Effector memory CD4-positive, alpha-beta T cell (primary cell): ENCODE measurements at regions not wholly inside any gene's neighbourhood (a gene's known extent, or its start where the extent isn't known, plus 50 kb on each side); places are given as distances from the start of the nearest gene placed in this dataset.

Experiments
- DNase-seq, 3 donors: peaks; one replicate each; pipeline ENCODE4 v3.0.0-alpha.2; 2020
- H3K27ac ChIP-seq: 2 replicates; pipeline ENCODE4 v1.7.0; 2013; ENCODE audit warnings: mild to moderate bottlenecking, low read length, moderate library complexity; ENCODE audit not compliant: insufficient read depth, poor library complexity, severe bottlenecking
- H3K27me3 ChIP-seq: replicated peaks from 2 replicates; pipeline ENCODE4 v1.7.0; 2013; ENCODE audit warnings: mild to moderate bottlenecking, low read length; ENCODE audit not compliant: insufficient read depth, control insufficient read depth, poor library complexity, severe bottlenecking
- H3K36me3 ChIP-seq: 2 replicates; pipeline ENCODE4 v1.7.0; 2013; ENCODE audit warnings: mild to moderate bottlenecking, low read length, moderate library complexity; ENCODE audit not compliant: control insufficient read depth, insufficient read depth
- H3K4me1 ChIP-seq: 2 replicates; pipeline ENCODE4 v1.7.0; 2013; ENCODE audit warnings: low read length, mild to moderate bottlenecking; ENCODE audit not compliant: control insufficient read depth, insufficient read depth, poor library complexity, severe bottlenecking
- H3K4me3 ChIP-seq: 2 replicates; pipeline ENCODE4 v1.7.0; 2013; ENCODE audit warnings: low read length, low read depth, mild to moderate bottlenecking; ENCODE audit not compliant: insufficient read depth, poor library complexity, severe bottlenecking
- H3K9me3 ChIP-seq: 2 replicates; pipeline ENCODE4 v1.7.0; 2013; ENCODE audit warnings: mild to moderate bottlenecking, low read length, moderate library complexity; ENCODE audit not compliant: control insufficient read depth

- H3K4me1 ChIP-seq = no peaks in the 10 kb centered on the region
- no peaks in the 10 kb centered on the region for H3K9me3 ChIP-seq
- H3K27me3 ChIP-seq = no peaks in the 10 kb centered on the region
- H3K36me3 ChIP-seq = no peaks in the 10 kb centered on the region
- DNase-seq = no peak
- H3K27ac ChIP-seq = no peak overlapping the region
- H3K4me3 ChIP-seq = no peak overlapping the region
Measured at GRCh38 chr3:153670577-153670976, 450.6 kb upstream of the ARHGEF26 start.

GRCh38 chr3:153673853-153674252 is 447.3 kb upstream of the ARHGEF26 start:
- Histone ChIP-seq H3K4me1 (no peaks in the 10 kb centered on the region), H3K36me3 (no peaks in the 10 kb centered on the region), H3K9me3 (no peaks in the 10 kb centered on the region), H3K27me3 (no peaks in the 10 kb centered on the region), H3K4me3 (no peak overlapping the region), H3K27ac (no peak overlapping the region)
- no peak for DNase-seq

- Histone ChIP-seq H3K27me3 (no peaks in the 10 kb centered on the region), H3K9me3 (no peaks in the 10 kb centered on the region), H3K4me3 (no peak overlapping the region), H3K27ac (no peak overlapping the region), H3K36me3 (no peaks in the 10 kb centered on the region), H3K4me1 (peaks cover 7% of the 10 kb centered on the region)
- DNase-seq = no peak
Measured at GRCh38 chr3:153679714-153680113, 441.5 kb upstream of the ARHGEF26 start.

- Histone ChIP-seq H3K9me3 (no peaks in the 10 kb centered on the region), H3K36me3 (no peaks in the 10 kb centered on the region), H3K27ac (no peak overlapping the region), H3K27me3 (no peaks in the 10 kb centered on the region), H3K4me3 (no peak overlapping the region), H3K4me1 (peaks cover 7% of the 10 kb centered on the region)
- no peak for DNase-seq
Measured at GRCh38 chr3:153680526-153680925, 440.7 kb upstream of the ARHGEF26 start.

GRCh38 chr3:153681057-153681456 is 440.1 kb upstream of the ARHGEF26 start:
- Histone ChIP-seq H3K9me3 (no peaks in the 10 kb centered on the region), H3K36me3 (no peaks in the 10 kb centered on the region), H3K4me1 (peaks cover 7% of the 10 kb centered on the region), H3K27ac (no peak overlapping the region), H3K27me3 (no peaks in the 10 kb centered on the region), H3K4me3 (no peak overlapping the region)
- DNase-seq = no peak

- H3K27ac ChIP-seq = no peak overlapping the region
- no peaks in the 10 kb centered on the region for H3K27me3 ChIP-seq
- DNase-seq = no peak
- no peaks in the 10 kb centered on the region for H3K9me3 ChIP-seq
- H3K36me3 ChIP-seq = no peaks in the 10 kb centered on the region
- no peak overlapping the region for H3K4me3 ChIP-seq
- no peaks in the 10 kb centered on the region for H3K4me1 ChIP-seq
Measured at GRCh38 chr3:153688301-153689120, 432.7 kb upstream of the ARHGEF26 start.

- no peaks in the 10 kb centered on the region for H3K27me3 ChIP-seq
- no peak for DNase-seq
- no peaks in the 10 kb centered on the region for H3K4me1 ChIP-seq
- H3K27ac ChIP-seq = no peak overlapping the region
- no peaks in the 10 kb centered on the region for H3K36me3 ChIP-seq
- no peak overlapping the region for H3K4me3 ChIP-seq
- no peaks in the 10 kb centered on the region for H3K9me3 ChIP-seq
Measured at GRCh38 chr3:153693207-153693606, 428.0 kb upstream of the ARHGEF26 start.

GRCh38 chr3:153702106-153702505 is 419.1 kb upstream of the ARHGEF26 start:
- Histone ChIP-seq H3K4me1 (no peaks in the 10 kb centered on the region), H3K4me3 (no peak overlapping the region), H3K36me3 (no peaks in the 10 kb centered on the region), H3K27ac (no peak overlapping the region), H3K9me3 (no peaks in the 10 kb centered on the region), H3K27me3 (no peaks in the 10 kb centered on the region)
- no peak for DNase-seq

- H3K27ac ChIP-seq = no peak overlapping the region
- H3K4me3 ChIP-seq = no peak overlapping the region
- H3K4me1 ChIP-seq = no peaks in the 10 kb centered on the region
- no peaks in the 10 kb centered on the region for H3K27me3 ChIP-seq
- no peaks in the 10 kb centered on the region for H3K9me3 ChIP-seq
- no peak for DNase-seq
- H3K36me3 ChIP-seq = no peaks in the 10 kb centered on the region
Measured at GRCh38 chr3:153704115-153704514, 417.1 kb upstream of the ARHGEF26 start.

- Histone ChIP-seq H3K4me1 (no peaks in the 10 kb centered on the region), H3K9me3 (no peaks in the 10 kb centered on the region), H3K36me3 (no peaks in the 10 kb centered on the region), H3K27me3 (no peaks in the 10 kb centered on the region), H3K4me3 (no peak overlapping the region), H3K27ac (no peak overlapping the region)
- DNase-seq = no peak
Measured at GRCh38 chr3:153706706-153707105, 414.5 kb upstream of the ARHGEF26 start.
